ENCODE measurements at regions not wholly inside any gene's neighbourhood (a gene's known extent, or its start where the extent isn't known, plus 50 kb on each side); places are given as distances from the start of the nearest gene placed in this dataset.

GRCh38 chr2:64850642-64851041 lies 138.6 kb upstream of the SLC1A4 start (continued):
- TF ChIP-seq, protein P1, sequence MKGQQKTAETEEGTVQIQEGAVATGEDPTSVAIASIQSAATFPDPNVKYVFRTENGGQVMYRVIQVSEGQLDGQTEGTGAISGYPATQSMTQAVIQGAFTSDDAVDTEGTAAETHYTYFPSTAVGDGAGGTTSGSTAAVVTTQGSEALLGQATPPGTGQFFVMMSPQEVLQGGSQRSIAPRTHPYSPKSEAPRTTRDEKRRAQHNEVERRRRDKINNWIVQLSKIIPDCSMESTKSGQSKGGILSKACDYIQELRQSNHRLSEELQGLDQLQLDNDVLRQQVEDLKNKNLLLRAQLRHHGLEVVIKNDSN (IDR thresholded peaks at IDR 0.05; ENCODE audit: borderline replicate concordance, low read depth) = no peak
- TF ChIP-seq, protein P2, sequence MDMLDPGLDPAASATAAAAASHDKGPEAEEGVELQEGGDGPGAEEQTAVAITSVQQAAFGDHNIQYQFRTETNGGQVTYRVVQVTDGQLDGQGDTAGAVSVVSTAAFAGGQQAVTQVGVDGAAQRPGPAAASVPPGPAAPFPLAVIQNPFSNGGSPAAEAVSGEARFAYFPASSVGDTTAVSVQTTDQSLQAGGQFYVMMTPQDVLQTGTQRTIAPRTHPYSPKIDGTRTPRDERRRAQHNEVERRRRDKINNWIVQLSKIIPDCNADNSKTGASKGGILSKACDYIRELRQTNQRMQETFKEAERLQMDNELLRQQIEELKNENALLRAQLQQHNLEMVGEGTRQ (IDR thresholded peaks at IDR 0.05; ENCODE audit: borderline replicate concordance, low read depth, low read length) = no peak
- TF ChIP-seq NFIC (IDR thresholded peaks at IDR 0.05; ENCODE audit: borderline replicate concordance) = no peak

DNA sequence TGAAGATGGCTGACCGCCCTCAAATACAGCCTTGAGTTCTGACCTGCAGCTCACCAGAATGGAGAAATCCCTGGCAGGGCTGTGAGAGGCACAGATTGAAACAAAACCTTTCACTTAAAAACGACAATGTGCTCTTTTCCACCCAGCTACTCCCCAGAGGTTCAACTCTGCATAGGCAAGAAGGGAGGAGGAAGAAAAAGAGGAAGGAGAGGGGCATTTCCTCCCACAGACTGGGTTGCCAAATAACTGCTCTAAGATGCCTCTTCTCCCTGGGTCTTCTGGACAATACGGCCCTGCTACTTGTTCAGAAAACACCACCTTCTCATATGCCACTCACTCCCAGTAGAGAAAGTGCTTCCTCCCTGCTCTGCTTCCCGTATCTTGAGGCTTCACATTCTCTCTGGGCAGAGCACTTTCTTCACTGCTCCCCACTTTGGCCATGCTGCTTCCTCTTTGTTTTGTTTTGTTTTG lies 136.4 kb upstream of the SLC1A4 start:
- no peaks in the 10 kb centered on the region for H3K36me3 ChIP-seq (replicated peaks in 1 of 2; ENCODE audit: control insufficient read depth in 1 of 2, insufficient read depth in 2 of 2, low read length in 1 of 2)
- H3K9me2 ChIP-seq = no peaks in the 10 kb centered on the region
- WGBS (ENCODE audit: low lambda C conversion rate) = 76% methylated on average over 4 of the region's 4 CpGs
- no peak overlapping the region for H3K27ac ChIP-seq (ENCODE audit: low read depth in 2 of 2, low read length in 1 of 2)
- no peaks in the 10 kb centered on the region for H4K20me1 ChIP-seq (ENCODE audit: insufficient read depth)
- ChIA-PET POLR2A (no interaction called here), CTCF (interaction anchor here (1.2 to 1.7 kb wide), 2 partner anchors 15 to 335 kb away, joined by 3 read pairs; no protein-coding TSS in a partner anchor)
- H3K9me3 ChIP-seq = no peaks in the 10 kb centered on the region
- H3K4me1 ChIP-seq (ENCODE audit: control insufficient read depth in 1 of 2, insufficient read depth in 2 of 2, low read depth in 1 of 2, low read length in 1 of 2) = peaks cover 0 to 4% of the 10 kb centered on the region in 2 experiments; a peak in 1 of 4 replicates
- H2AFZ ChIP-seq (ENCODE audit: low read depth) = no peak overlapping the region
- H3K9ac ChIP-seq = no peak overlapping the region
- DNase-seq = no peak
- no peaks in the 10 kb centered on the region for H3K27me3 ChIP-seq (ENCODE audit: insufficient read depth)
- H3F3A ChIP-seq (replicated peaks; ENCODE audit: insufficient read depth) = no peaks in the 10 kb centered on the region
- TF ChIP-seq REST (IDR thresholded peaks at IDR 0.05; ENCODE audit: low read depth, low read length) (no peak), RFX5 (IDR thresholded peaks at IDR 0.05; ENCODE audit: low read length) (no peak), RXRA (IDR thresholded peaks at IDR 0.05; ENCODE audit: borderline replicate concordance, low read depth) (no peak), FOSL2 (IDR thresholded peaks at IDR 0.05; ENCODE audit: borderline replicate concordance, low read depth) (no peak), ELF1 (IDR thresholded peaks at IDR 0.05) (no peak), YY1 (IDR thresholded peaks at IDR 0.05; ENCODE audit: low read depth) (no peak), RAD21 (IDR thresholded peaks at IDR 0.05; ENCODE audit: low read length) (no peak), TEAD4 (IDR thresholded peaks at IDR 0.05; ENCODE audit: borderline replicate concordance, insufficient read depth) (no peak), NFIC (IDR thresholded peaks at IDR 0.05; ENCODE audit: borderline replicate concordance) (no peak), FOXJ3 (CRISPR knock-in tag; IDR thresholded peaks at IDR 0.05) (no peak), POLR2AphosphoS5 (IDR thresholded peaks at IDR 0.05; ENCODE audit: low read depth, low read length) (no peak)
- TF ChIP-seq, protein P2 (IDR thresholded peaks at IDR 0.05; ENCODE audit: borderline replicate concordance, low read depth, low read length) = no peak
- TF ChIP-seq, protein P1 (IDR thresholded peaks at IDR 0.05; ENCODE audit: borderline replicate concordance, low read depth) = no peak
- TF ChIP-seq, protein P3, sequence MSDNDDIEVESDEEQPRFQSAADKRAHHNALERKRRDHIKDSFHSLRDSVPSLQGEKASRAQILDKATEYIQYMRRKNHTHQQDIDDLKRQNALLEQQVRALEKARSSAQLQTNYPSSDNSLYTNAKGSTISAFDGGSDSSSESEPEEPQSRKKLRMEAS (IDR thresholded peaks at IDR 0.05; ENCODE audit: low read depth) = no peak
- H3K4me3 ChIP-seq (ENCODE audit: low read depth in 2 of 2, low read length in 1 of 2) = no peak overlapping the region
- H3K4me2 ChIP-seq = no peak overlapping the region
- H3K79me2 ChIP-seq (ENCODE audit: insufficient read depth) = no peaks in the 10 kb centered on the region
